Hematopoietic multipotent progenitor cell (in vitro differentiated cells): ENCODE measurements at regions not wholly inside any gene's neighbourhood (a gene's known extent, or its start where the extent isn't known, plus 50 kb on each side); places are given as distances from the start of the nearest gene placed in this dataset.

Source experiments
- DNase-seq, 3 donors: peaks; one replicate each; pipeline ENCODE4 v3.0.0-alpha.2; 2011 to 2015; ENCODE audit warnings: low read depth in 2 of 3, low spot score in 2 of 3

- DNase-seq: no peak
Observed at GRCh38 chr3:77945320-77945719, 905.4 kb downstream of the ROBO2 start.

- DNase-seq: no peak
Observed at GRCh38 chr3:77947671-77948070, 907.8 kb downstream of the ROBO2 start.

DNA sequence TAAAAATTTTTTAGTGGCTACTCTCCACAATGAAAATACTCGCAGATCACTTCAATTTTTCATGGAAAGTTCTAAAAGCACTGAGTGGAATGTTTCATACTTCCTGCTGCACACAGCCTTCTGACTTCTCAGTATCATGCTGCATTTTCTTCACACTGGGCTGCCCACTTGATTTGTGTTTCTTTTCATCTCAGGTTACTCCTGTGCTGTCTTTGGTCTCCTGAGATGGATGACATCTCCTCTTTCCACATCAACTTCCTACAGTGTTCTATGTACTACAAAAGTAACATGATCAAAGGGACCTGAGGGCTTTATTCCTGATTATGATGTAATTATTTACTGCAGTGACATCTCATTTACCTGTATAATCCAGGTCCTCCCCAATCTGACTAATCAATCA lies 927.7 kb downstream of the ROBO2 start:
- no peak for DNase-seq

- no peak for DNase-seq
Observed at GRCh38 chr3:77976079-77976478, 936.2 kb downstream of the ROBO2 start.

GRCh38 chr3:78003090-78003489 lies 963.2 kb downstream of the ROBO2 start:
- DNase-seq: no peak

GRCh38 chr3:78004571-78004970 lies 964.7 kb downstream of the ROBO2 start:
- DNase-seq: no peak

DNA sequence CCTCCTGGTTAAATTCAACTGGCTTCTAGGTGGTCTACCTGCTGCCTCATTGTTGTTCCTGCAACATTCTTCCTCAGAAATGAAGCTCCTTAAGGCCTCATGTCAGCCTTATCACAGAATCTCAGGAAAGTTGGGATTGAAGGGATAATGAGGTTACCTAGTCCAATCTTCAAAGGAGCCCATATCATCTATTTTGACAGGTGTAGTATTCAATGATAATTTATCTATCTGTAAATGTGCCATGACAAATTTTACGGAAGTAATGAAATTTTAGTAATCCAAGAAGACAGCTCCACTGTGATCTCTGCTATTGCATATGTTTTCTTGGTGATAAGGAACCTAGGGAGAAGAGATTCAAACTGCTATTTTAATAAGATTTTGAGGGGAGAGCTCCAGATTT lies 973.8 kb downstream of the ROBO2 start:
- no peak for DNase-seq

DNA sequence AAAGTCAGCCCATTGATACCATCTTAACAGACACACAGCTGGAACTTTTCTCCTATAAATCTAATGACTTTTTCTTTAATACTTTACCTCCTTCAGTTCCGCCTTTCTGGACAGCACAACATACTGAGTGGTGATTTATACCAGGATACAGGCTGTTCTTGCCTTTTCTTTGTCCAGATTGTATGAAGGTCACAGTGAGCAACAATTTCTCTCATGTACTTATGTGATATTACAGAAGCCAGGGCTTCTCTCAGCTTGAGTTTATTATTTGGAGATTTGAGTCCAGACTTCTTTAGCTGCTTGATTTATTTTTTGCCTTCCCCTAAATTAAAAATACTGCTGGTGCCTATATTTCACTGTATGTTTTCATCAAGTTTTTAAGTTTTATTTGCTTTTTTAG lies 976.0 kb downstream of the ROBO2 start:
- DNase-seq: no peak

DNA sequence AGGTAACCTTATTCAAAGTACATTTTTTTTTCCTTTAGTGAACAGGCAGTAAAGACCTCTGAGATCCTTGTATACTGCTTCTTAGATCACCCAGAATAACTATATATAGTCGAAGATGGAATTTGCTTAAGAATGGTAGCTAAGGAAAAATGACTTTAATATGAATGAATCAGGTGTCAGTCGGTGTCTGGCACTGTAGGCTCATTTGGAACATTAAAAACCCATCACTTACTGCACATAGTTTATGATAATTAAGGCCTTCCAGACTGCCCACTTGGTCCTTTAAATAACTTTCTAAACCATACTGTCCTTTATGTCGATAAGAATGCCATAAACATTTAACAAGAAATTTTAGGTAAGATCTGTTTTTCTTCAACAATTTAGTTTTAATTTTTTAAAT lies 981.8 kb downstream of the ROBO2 start:
- DNase-seq: no peak

DNA sequence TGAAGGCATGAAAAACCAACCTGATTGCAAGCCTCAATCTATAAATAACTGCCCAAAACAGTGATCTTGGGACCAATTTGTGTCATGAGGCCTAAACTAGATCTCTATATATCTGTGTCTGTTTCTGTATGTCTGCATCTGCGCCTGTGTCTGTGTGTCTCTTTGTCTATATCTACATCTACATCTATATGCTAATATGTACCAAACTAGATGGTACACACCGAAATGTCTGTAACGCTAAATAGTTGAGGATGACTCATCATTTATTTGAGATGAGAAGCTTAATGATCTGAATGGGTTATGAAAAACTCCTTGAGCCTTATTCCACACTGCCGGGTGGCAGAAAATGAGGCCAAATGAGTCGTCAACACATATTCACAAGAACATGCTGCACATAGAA lies 982.3 kb downstream of the ROBO2 start:
- no peak for DNase-seq

DNA sequence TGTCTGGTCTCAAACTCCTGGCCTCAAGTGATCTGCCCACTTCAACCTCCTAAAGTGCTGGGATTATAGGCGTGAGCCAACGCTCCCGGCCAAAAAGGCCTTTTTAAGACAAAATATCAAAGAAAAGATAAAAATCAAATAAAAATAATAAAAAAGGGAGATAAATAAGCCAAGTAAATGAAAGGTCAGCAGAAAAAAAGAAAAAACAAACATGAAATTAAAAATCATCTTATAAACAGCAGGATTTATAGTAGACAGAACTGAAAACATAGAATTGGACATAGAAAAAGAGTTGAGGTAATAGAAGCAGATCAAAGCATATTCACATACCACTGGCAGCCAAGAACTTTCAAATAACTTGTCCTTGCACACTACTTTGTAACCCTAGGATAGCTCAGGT lies 983.4 kb downstream of the ROBO2 start:
- no peak for DNase-seq

DNA sequence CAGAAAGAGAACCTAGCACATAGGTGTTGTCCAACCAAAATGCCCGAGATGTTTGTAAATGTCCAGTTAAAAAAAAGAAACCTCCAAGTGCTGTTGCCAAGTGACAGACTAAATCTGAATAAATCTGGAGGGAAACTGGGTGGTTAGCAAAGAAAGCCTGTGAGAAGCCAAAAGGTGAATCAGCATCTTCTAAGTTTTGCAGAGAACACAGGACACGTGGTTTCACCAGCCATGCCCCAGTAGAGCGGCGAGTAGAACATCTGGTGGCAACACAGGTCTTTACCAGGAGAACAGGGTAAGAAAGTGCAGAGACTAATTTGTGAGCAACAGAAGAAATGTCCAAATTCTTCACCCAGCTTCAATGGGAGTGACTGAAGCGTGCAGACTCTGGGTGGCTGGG lies 986.0 kb downstream of the ROBO2 start:
- DNase-seq: no peak

- no peak for DNase-seq
Observed at GRCh38 chr3:78026318-78026828, 986.5 kb downstream of the ROBO2 start.

DNA sequence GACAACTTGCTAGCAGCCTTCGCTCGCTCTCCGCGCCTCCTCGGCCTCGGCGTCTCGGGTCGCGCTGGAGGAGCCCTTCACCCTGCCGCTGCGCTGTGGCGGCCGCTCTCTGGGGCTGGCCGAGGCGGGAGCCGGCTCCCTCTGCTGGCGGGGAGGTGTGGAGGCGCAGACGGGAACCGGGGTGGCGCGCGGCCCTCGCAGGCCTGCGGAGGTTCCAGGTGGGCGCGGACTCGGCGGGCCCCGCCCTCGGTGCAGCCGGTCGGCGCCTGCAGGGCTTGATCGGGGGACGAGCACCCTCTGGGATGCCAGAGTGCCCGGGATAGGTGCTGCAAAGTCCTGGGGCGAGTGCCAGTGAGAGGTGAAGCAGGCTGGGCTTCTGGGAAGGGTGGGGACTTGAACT lies 989.9 kb downstream of the ROBO2 start:
- no peak for DNase-seq

GRCh38 chr3:78035131-78035641 lies 995.3 kb downstream of the ROBO2 start:
- no peak for DNase-seq

DNA sequence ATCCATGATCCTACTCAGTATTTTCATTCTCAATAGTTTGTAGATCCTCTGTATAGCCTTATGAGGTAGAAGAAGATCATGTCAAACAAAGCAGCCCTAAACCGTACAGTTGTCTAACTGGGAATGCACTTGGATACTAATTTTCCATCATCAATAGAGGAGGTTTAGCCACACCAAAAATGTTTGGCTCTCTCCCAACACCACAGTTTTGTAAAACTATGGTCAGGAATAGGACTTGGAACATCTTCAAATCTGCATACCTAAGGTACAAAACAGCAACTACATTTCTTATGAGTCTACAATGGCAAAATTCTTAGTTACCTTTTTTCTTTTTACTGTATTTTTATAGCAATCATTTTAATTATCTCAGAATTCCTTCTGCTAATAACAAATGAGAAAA lies 1001.6 kb downstream of the ROBO2 start:
- no peak for DNase-seq

DNA sequence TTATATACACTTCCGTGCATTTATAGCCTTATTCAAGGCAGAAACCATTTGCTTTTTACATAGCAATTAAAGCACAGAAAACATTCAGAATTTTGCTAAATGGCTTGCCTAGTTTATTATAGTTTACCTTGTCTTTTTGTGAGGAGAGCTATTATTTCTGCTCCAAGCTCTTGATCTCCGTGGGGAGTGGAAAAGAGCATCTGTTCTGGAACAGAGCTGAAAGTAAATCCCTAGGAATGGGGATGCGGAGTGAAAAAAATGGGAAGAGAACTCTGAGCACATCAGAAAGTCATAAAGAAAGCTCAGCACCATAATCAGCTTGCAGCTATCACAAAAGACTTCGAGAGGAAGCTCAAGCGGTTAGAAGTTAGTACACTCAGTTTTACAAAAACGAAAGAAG lies 1006.7 kb downstream of the ROBO2 start:
- no peak for DNase-seq

- no peak for DNase-seq
Observed at GRCh38 chr3:78048698-78049097, 1008.8 kb downstream of the ROBO2 start.

DNA sequence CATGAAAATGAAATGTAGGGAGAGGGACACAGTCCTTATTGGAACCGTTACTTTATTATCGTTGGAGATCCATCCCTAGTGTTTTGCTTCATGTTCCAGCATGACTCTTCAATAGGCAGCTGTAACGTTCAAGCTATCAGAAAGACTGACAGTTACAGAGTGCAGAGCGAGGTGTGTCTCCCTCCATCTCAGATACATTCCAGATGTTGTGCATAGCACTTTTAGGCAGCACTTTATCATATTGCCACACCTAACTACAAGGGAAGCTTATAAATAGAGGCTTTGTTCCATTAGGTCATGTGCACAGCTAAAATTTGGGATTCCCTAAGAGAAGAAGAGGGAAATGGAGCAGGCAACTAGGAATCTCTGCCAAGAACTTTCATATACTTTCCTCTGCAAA lies 1009.6 kb downstream of the ROBO2 start:
- DNase-seq: no peak

DNA sequence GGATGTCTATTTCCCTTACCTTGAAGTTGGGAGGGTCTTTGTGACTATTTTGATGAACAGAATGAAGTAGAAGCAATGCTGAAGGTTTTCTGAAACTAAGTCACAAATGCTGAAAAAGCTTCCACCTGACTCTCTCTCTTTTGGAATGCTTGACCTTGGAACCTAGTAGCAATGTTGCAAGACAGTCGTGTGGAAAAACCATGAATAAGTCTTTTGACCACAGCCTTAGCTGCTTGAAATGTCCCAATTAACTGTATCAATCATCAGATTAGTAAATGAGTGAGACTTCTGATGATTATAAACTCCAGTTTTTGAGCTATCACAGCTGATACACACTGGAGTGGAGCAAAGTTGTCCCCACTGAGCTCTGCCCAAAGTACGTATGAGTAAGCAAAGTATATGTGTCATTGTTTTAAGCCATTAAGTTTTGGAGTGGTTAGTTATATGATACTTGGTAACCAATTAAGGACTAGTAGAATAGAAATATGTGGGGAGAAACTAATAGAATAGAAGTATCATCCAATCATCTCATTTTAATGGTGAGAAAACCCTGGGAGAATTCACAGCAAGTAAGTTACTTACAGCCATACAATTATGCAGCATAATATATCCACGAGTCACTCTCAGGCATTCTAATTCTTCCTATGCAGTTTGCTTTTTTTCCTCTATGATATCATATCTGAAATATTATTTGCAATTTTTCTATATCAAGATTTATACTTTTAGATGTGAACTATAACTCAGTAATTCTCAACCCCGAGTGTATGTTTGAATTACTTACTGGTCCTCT lies 1010.6 kb downstream of the ROBO2 start:
- no peak for DNase-seq

DNA sequence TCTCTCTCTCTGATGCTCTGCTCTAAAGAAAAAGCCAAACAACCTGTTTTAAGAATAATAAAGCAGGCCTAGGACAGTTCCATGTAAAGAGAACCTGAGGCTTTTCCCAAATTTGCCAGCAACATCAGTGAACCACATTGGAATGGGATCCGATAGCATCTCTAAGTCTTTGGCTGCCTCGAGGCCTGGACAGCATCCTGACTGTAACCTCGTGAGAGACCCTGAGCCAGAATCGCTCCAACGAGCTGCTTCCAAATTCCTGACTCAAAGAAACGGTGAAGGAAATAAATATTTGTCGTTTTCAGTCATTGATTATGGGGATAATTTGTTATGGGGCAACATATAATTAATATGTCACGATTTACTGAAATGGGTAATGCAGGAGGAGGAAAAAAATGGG lies 1012.8 kb downstream of the ROBO2 start:
- no peak for DNase-seq

GRCh38 chr3:78066287-78066686 lies 1026.4 kb downstream of the ROBO2 start:
- no peak for DNase-seq

DNA sequence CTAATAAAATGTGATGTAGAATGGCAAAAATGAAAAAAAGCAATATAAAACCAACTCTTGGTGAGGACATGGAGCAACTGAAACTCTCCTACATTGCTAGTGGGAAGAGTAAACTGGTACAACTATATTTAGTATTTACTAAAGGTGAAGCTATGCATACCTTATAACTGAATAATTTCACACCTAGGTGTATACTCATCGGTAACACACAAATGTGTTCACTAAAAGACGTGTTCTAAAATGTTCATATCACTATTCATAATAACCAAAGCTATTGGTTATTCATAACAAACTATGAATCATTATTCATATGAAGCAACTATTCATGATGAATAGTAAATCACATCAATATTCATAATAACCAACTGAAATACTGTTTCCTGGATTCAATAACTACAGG lies 1030.3 kb downstream of the ROBO2 start:
- DNase-seq: no peak
